GDM1 (cell line): ENCODE measurements at regions not wholly inside any gene's neighbourhood (a gene's known extent, or its start where the extent isn't known, plus 50 kb on each side); places are given as distances from the start of the nearest gene placed in this dataset.

Experiments
- DNase-seq: peaks from one replicate; lab custom pipeline; 2025; lab: John Stamatoyannopoulos, UW

GRCh38 chr21:41631564-41632461, 123.9 kb upstream of the TMPRSS2 start:
- DNase-seq, result no peak

- DNase-seq, result no peak
Observed at GRCh38 chr21:41630917-41631316, 123.0 kb upstream of the TMPRSS2 start.

- no peak for DNase-seq
Observed at GRCh38 chr21:41630249-41630648, 122.3 kb upstream of the TMPRSS2 start.

GRCh38 chr21:41628256-41628655, 120.3 kb upstream of the TMPRSS2 start:
- no peak for DNase-seq

GRCh38 chr21:41627428-41627827, 119.5 kb upstream of the TMPRSS2 start:
- no peak for DNase-seq

GRCh38 chr21:41626021-41626420, 118.1 kb upstream of the TMPRSS2 start:
- no peak for DNase-seq

GRCh38 chr21:41625428-41625827, 117.5 kb upstream of the TMPRSS2 start:
- no peak for DNase-seq

GRCh38 chr21:41624674-41625310, 116.8 kb upstream of the TMPRSS2 start:
- DNase-seq, result no peak

GRCh38 chr21:41623945-41624344, 116.0 kb upstream of the TMPRSS2 start:
- no peak for DNase-seq

- DNase-seq, result no peak
Observed at GRCh38 chr21:41622831-41623548, 115.0 kb upstream of the TMPRSS2 start.

- DNase-seq, result no peak
Observed at GRCh38 chr21:41622201-41622600, 114.2 kb upstream of the TMPRSS2 start.

- DNase-seq, result no peak
Observed at GRCh38 chr21:41621513-41621912, 113.6 kb upstream of the TMPRSS2 start.

- DNase-seq, result no peak
Observed at GRCh38 chr21:41620982-41621381, 113.0 kb upstream of the TMPRSS2 start.

- DNase-seq, result no peak
Observed at GRCh38 chr21:41620541-41620940, 112.6 kb upstream of the TMPRSS2 start.

GRCh38 chr21:41616031-41616591, 108.2 kb upstream of the TMPRSS2 start:
- DNase-seq, result no peak

- DNase-seq, result no peak
Observed at GRCh38 chr21:41615613-41616012, 107.7 kb upstream of the TMPRSS2 start.

GRCh38 chr21:41614511-41614910, 106.6 kb upstream of the TMPRSS2 start:
- no peak for DNase-seq

GRCh38 chr21:41613533-41613909, 105.6 kb upstream of the TMPRSS2 start:
- DNase-seq, result no peak

GRCh38 chr21:41612674-41613532, 104.9 kb upstream of the TMPRSS2 start:
- no peak for DNase-seq

GRCh38 chr21:41611966-41612606, 104.1 kb upstream of the TMPRSS2 start:
- DNase-seq, result no peak

- no peak for DNase-seq
Observed at GRCh38 chr21:41611441-41611840, 103.5 kb upstream of the TMPRSS2 start.
